IMR-90 (cell line): ENCODE measurements at regions not wholly inside any gene's neighbourhood (a gene's known extent, or its start where the extent isn't known, plus 50 kb on each side); places are given as distances from the start of the nearest gene placed in this dataset.

ENCODE experiments used
- BHLHE40 ChIP-seq: fragments of 150-350 bp; IDR thresholded peaks from 2 replicates; pipeline ENCODE4 v1.6.1; 2016; ENCODE audit warnings: mild to moderate bottlenecking, low read depth, low read length
- CEBPB ChIP-seq: IDR thresholded peaks from 2 replicates; pipeline ENCODE4 v1.6.1; 2012; ENCODE audit warnings: low read depth, low read length, improper control_type of control experiment
- FOS ChIP-seq: fragments of 150-350 bp; IDR thresholded peaks from 2 replicates; pipeline ENCODE4 v1.6.1; 2016; ENCODE audit warnings: low read depth, low read length
- MAFK ChIP-seq: IDR thresholded peaks from 2 replicates; pipeline ENCODE4 v1.6.1; 2012; ENCODE audit warnings: low read depth, low read length, improper control_type of control experiment
- MAZ ChIP-seq: IDR thresholded peaks from 2 replicates; pipeline ENCODE4 v1.6.1; 2012; ENCODE audit warnings: low read depth, mild to moderate bottlenecking, low read length, improper control_type of control experiment, moderate library complexity, borderline replicate concordance
- MXI1 ChIP-seq: IDR thresholded peaks from 2 replicates; pipeline ENCODE4 v1.6.1; 2012; ENCODE audit warnings: low read depth, mild to moderate bottlenecking, low read length, moderate library complexity, borderline replicate concordance
- POLR2A ChIP-seq: IDR thresholded peaks from 2 replicates; pipeline ENCODE4 v1.6.1; 2012; ENCODE audit warnings: mild to moderate bottlenecking, low read depth, low read length
- RAD21 ChIP-seq: IDR thresholded peaks from 2 replicates; pipeline ENCODE4 v1.6.1; 2012; ENCODE audit warnings: low read length, improper control_type of control experiment
- RCOR1 ChIP-seq: IDR thresholded peaks from 2 replicates; pipeline ENCODE4 v1.6.1; 2012; ENCODE audit warnings: mild to moderate bottlenecking, low read length, improper control_type of control experiment; ENCODE audit not compliant: insufficient replicate concordance
- RFX5 ChIP-seq: IDR thresholded peaks from 2 replicates; pipeline ENCODE4 v1.8.0; 2012; ENCODE audit warnings: low read depth, mild to moderate bottlenecking, low read length, moderate library complexity
- SMC3 ChIP-seq: fragments of 150-350 bp; IDR thresholded peaks from 2 replicates; pipeline ENCODE4 v1.6.1; 2016; ENCODE audit warnings: low read depth, mild to moderate bottlenecking, antibody characterized with exemption, low read length, moderate library complexity
- TF ChIP-seq, protein P1 (sequence below): conservative IDR thresholded peaks from 2 replicates; pipeline ENCODE4 v1.5.1; 2012; ENCODE audit warnings: mild to moderate bottlenecking, low read depth, low read length, improper control_type of control experiment
- TF ChIP-seq, protein P2 (sequence below): fragments of 150-350 bp; IDR thresholded peaks from 2 replicates; pipeline ENCODE4 v1.6.1; 2017; ENCODE audit warnings: mild to moderate bottlenecking, antibody characterized with exemption, low read length, low read depth
- TF ChIP-seq, protein P3 (sequence below): fragments of 150-350 bp; IDR thresholded peaks from 2 replicates; pipeline ENCODE4 v1.6.1; 2016; ENCODE audit warnings: low read depth, mild to moderate bottlenecking, low read length, moderate library complexity, borderline replicate concordance

DNA sequence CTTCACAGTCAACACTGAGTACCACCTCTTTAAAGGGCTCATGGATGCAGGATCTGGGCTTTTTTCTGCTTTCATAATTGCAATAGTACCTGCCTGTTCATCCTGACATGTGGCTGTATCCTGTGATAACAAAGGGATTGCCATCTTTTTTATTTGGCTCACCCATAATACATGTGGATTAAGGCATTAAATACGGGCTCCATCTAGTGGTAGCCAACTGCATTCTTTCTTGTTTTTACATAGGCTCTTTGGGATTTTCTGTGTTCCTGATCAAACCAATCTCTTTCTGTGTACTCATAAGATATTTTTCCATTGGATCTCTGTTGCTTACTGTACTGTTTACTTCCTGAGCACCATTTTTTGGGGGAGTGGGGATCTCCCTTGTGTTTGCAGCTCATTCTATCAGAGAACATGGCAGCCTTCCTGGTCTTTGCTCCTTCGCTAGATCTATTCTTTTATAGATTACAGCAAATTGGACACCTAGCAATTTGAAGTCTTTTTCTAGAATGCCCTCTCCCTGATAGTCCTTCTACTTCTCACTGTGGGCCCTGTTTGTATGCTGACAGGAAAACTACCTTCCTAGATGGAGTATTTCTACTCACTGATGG is 723.4 kb upstream of the MDGA2 start:
- TF ChIP-seq, protein P1, sequence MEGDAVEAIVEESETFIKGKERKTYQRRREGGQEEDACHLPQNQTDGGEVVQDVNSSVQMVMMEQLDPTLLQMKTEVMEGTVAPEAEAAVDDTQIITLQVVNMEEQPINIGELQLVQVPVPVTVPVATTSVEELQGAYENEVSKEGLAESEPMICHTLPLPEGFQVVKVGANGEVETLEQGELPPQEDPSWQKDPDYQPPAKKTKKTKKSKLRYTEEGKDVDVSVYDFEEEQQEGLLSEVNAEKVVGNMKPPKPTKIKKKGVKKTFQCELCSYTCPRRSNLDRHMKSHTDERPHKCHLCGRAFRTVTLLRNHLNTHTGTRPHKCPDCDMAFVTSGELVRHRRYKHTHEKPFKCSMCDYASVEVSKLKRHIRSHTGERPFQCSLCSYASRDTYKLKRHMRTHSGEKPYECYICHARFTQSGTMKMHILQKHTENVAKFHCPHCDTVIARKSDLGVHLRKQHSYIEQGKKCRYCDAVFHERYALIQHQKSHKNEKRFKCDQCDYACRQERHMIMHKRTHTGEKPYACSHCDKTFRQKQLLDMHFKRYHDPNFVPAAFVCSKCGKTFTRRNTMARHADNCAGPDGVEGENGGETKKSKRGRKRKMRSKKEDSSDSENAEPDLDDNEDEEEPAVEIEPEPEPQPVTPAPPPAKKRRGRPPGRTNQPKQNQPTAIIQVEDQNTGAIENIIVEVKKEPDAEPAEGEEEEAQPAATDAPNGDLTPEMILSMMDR, result peak; percentile 59
- TF ChIP-seq POLR2A (no peak), BHLHE40 (no peak), FOS (no peak), MAZ (no peak), MAFK (no peak), CEBPB (no peak), RCOR1 (no peak), SMC3 (peak; percentile 52), RAD21 (peak; percentile 52), MXI1 (no peak), RFX5 (no peak)
- TF ChIP-seq, protein P2, sequence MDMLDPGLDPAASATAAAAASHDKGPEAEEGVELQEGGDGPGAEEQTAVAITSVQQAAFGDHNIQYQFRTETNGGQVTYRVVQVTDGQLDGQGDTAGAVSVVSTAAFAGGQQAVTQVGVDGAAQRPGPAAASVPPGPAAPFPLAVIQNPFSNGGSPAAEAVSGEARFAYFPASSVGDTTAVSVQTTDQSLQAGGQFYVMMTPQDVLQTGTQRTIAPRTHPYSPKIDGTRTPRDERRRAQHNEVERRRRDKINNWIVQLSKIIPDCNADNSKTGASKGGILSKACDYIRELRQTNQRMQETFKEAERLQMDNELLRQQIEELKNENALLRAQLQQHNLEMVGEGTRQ, result no peak
- TF ChIP-seq, protein P3, sequence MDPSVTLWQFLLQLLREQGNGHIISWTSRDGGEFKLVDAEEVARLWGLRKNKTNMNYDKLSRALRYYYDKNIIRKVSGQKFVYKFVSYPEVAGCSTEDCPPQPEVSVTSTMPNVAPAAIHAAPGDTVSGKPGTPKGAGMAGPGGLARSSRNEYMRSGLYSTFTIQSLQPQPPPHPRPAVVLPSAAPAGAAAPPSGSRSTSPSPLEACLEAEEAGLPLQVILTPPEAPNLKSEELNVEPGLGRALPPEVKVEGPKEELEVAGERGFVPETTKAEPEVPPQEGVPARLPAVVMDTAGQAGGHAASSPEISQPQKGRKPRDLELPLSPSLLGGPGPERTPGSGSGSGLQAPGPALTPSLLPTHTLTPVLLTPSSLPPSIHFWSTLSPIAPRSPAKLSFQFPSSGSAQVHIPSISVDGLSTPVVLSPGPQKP, result no peak
